ENCODE measurements at regions not wholly inside any gene's neighbourhood (a gene's known extent, or its start where the extent isn't known, plus 50 kb on each side); places are given as distances from the start of the nearest gene placed in this dataset.
A peak's percentile ranks its signal among the peaks of the same experiment; 100 is the strongest.
"Not testable (repeated sequence)": the region's sequence is repeated elsewhere in the genome, so short reads cannot be mapped to it uniquely, and the experiment has no call there.

GRCh38 chr1:120550335-120550734 lies 135.5 kb downstream of the NBPF8 start:
- DNase-seq (ENCODE audit: low read depth, low spot score): not testable (repeated sequence)

DNA sequence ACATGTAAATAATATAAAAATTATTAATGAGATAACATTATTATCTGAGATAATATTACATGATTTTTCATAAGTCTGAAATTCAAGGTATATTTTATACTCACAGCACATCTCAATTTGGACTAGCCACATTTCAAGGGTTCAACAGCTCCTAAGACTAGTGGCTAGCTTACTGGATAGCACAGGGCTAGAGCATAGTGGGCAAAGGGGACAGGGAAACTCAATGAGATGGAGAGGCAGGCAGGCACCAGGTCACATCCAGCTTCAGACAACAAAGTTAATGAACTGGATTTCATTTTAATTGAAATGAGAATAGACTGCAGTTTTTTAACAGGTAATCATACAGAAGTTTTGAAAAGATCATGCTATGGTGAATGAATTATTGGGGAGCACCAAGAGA lies 137.4 kb downstream of the NBPF8 start:
- not testable (repeated sequence) for DNase-seq (ENCODE audit: low read depth, low spot score)

- not testable (repeated sequence) for DNase-seq (ENCODE audit: low read depth, low spot score)
These were observed 142.9 kb downstream of the NBPF8 start for GRCh38 chr1:120557605-120558302.

- peak; percentile 7 for DNase-seq (ENCODE audit: low read depth, low spot score)
These were observed 143.6 kb downstream of the NBPF8 start for GRCh38 chr1:120558303-120559060.

- not testable (repeated sequence) for DNase-seq (ENCODE audit: low read depth, low spot score)
These were observed 146.9 kb downstream of the NBPF8 start for GRCh38 chr1:120561767-120562166.

- not testable (repeated sequence) for DNase-seq (ENCODE audit: low read depth, low spot score)
These were observed 150.6 kb downstream of the NBPF8 start for GRCh38 chr1:120565396-120565795.

DNA sequence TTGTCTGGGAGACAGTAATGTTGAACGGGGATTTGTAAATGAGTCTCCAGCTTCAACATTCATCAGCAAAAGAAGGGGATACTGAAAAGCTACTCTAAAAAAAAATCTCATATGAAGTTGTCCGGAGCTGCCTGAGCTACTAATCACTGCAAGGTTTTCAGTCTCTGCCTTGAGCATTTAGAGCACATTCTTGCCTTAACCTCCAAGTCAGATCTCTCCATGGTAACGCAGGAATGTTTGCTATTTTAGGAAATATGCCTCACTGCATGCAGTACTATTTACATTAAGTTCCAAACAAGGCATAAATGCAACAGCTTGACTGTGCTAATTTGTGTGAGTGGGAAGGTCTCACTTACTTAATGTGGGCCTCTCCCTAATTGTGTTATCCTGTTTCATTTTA lies 152.8 kb downstream of the NBPF8 start:
- DNase-seq (ENCODE audit: low read depth, low spot score): not testable (repeated sequence)

- not testable (repeated sequence) for DNase-seq (ENCODE audit: low read depth, low spot score)
These were observed 148.5 kb upstream of the NBPF26 start for GRCh38 chr1:120575201-120575600.

DNA sequence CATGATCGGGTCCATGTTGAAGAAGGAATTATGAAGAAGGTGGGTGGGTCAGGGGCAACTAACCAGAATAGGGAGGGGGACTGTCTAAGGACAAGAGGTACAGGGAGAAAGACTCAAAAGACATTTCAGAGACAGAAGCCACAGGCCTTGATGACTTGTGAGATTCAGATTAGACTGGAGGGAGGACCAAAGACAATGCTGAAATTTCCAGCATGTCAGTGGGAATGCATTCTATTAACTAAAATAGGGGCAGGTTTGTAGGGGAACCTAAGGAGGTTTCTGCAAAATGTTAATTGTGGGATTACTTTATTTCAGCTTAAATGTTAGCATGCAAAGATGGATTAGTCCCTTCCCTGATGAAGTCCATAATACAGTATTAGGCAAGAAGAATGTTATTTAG lies 141.6 kb upstream of the NBPF26 start:
- not testable (repeated sequence) for DNase-seq (ENCODE audit: low read depth, low spot score)

DNA sequence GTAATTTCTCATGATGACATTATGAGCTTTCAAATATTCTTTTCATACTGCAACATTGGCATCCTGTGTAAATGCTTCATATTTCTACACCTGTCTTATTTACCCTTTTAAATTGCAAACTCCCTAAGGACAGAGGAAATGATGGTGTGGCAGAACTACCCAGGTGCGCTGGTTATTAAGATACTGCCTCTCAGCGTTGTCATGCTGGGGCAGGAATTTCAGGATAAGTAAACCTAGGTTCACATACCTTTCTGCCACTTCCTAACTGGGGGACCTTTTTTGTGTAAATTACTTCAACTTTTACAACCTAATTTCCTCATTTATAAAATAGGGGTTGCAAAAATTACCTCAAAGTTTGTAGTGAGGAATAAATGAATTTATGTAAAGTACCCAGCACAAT lies 137.7 kb upstream of the NBPF26 start:
- not testable (repeated sequence) for DNase-seq (ENCODE audit: low read depth, low spot score)

GRCh38 chr1:120588811-120589210 lies 134.9 kb upstream of the NBPF26 start:
- DNase-seq (ENCODE audit: low read depth, low spot score): not testable (repeated sequence)

GRCh38 chr1:120591774-120592173 lies 132.0 kb upstream of the NBPF26 start:
- not testable (repeated sequence) for DNase-seq (ENCODE audit: low read depth, low spot score)

DNA sequence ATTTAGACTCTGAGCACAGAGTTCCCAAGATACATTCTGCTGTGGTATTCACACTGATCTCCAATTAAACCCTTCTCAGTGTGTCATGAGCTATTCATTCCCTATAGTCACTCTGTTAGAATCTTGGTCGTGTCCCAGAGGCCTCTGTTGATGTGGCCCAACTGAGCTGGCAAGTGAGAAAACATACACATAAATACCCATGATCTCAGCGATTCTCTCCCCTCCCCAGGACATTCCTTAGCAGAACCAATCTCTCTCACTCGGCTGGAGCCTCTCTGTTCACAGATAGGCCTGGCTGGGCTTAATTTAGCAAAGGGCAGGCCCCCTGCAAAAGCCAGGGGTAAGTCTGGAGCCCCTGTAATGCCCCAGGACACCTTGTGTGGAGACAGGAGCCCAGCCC lies 130.8 kb upstream of the NBPF26 start:
- not testable (repeated sequence) for DNase-seq (ENCODE audit: low read depth, low spot score)

DNA sequence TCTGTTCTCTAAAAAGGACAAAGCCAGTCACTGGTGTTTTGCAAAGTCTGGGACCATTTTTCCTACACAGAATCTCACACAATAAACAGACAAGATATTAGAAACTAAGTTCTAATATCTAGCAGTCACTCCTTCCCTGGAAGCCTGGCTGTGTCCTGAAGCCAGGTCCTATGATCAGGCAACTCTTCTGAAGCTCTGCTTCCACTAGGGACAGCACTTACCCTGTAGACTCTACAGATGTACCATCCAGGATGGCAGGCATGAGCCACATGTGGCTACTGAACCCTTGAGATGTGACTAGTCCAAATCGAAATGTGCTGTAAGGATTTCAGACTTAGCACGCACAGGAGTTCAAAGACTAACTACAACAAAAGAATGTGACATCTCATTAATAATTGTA lies 130.1 kb upstream of the NBPF26 start:
- not testable (repeated sequence) for DNase-seq (ENCODE audit: low read depth, low spot score)

GRCh38 chr1:120598331-120598951 lies 125.3 kb upstream of the NBPF26 start:
- not testable (repeated sequence) for DNase-seq (ENCODE audit: low read depth, low spot score)

GRCh38 chr1:120599511-120599910 lies 124.2 kb upstream of the NBPF26 start:
- DNase-seq (ENCODE audit: low read depth, low spot score): not testable (repeated sequence)

GRCh38 chr1:120600442-120601041 lies 123.2 kb upstream of the NBPF26 start:
- not testable (repeated sequence) for DNase-seq (ENCODE audit: low read depth, low spot score)

DNA sequence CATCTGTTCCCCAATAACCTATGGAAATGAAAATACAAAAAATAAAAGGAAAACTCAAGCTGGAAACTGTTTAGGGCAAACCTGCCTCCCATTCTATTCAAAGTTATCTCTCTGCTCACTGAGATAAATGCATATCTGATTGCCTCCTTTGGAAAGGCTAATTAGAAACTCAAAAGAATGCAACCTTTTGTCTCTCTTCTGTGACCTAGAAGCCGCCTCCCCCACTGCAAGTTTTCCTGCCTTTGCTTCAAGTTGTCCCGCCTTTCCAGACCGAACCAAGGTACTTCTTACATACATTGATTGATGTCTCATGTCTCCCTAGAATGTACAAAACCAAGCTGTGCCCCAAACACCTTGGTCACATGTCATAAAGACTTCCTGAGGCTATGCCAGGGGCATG lies 115.9 kb upstream of the NBPF26 start:
- not testable (repeated sequence) for DNase-seq (ENCODE audit: low read depth, low spot score)

GRCh38 chr1:120608314-120609014 lies 115.3 kb upstream of the NBPF26 start:
- not testable (repeated sequence) for DNase-seq (ENCODE audit: low read depth, low spot score)

DNA sequence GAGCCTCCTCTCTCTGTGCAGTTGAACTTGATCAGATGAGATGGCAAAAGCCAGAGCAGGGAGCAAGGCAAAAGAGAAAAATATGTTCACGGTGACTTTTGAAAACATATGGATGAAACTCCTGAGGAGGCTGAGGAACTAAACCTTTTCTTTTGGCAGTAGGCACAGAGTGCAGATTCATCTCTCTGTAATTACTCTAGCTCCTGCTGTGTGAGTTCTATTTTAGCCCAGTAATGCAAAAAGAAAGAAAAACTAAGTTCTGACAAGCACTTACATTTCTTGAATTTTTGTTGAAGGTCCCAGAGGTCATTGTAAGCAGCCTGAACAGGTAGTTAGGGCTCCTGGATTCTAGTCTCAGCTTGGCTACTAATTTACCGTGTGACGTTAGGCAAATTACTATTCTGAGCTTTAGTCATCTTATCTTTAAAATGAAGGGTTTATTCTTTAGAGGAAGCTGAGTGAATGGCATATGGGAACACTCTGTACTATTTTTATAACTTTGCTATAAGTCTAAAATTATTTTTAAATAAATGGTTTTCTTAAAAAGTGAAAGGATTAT lies 114.7 kb upstream of the NBPF26 start:
- DNase-seq (ENCODE audit: low read depth, low spot score): not testable (repeated sequence)

DNA sequence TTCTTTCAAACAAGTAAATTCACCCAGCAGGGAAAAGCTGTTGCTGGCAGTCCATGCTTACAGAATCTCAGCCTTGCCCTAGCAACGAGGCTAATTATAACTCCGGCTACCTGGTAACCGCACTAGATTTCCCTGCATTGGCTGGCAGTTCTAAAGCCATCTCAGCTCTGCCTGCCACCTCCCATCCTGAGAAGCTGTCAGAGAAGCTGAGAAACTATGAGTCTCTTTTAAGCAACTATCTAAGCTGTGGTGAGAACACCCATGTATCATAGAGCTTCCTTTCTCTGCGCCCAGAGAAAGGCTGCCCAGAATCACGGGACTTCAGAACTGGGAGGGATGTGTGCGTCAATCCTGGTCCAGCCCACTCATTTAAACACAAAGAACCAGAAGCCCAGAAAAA lies 113.9 kb upstream of the NBPF26 start:
- not testable (repeated sequence) for DNase-seq (ENCODE audit: low read depth, low spot score)

Data from activated naive CD8-positive, alpha-beta T cell treated with anti-CD3 and anti-CD28 coated beads, Interleukin-2, amount 50 U/mL, for 16 hours (primary cell).